Stimulated activated naive CD8-positive, alpha-beta T cell treated with anti-CD3 and anti-CD28 coated beads, Interleukin-15, Interleukin-2, amounts not matched to agents 100 ng/mL and 50 ng/mL, for 24 hours (primary cell): ENCODE measurements at regions not wholly inside any gene's neighbourhood (a gene's known extent, or its start where the extent isn't known, plus 50 kb on each side); places are given as distances from the start of the nearest gene placed in this dataset.
"Not testable (repeated sequence)": the region's sequence is repeated elsewhere in the genome, so short reads cannot be mapped to it uniquely, and the experiment has no call there.

Experiments used
- H3K27ac Mint-ChIP-seq: one replicate; pipeline ENCODE4 v1.8.0; 2021; ENCODE audit warnings: mild to moderate bottlenecking, mixed read lengths
- H3K27me3 Mint-ChIP-seq: one replicate; pipeline ENCODE4 v1.8.0; 2021; ENCODE audit warnings: mixed read lengths
- H3K36me3 Mint-ChIP-seq: one replicate; pipeline ENCODE4 v1.8.0; 2021; ENCODE audit warnings: low read depth, mixed read lengths
- H3K4me1 Mint-ChIP-seq: one replicate; pipeline ENCODE4 v1.8.0; 2021; ENCODE audit warnings: low read depth, mixed read lengths
- H3K4me3 Mint-ChIP-seq: one replicate; pipeline ENCODE4 v1.8.0; 2021; ENCODE audit warnings: mild to moderate bottlenecking, mixed read lengths
- H3K9me3 Mint-ChIP-seq: one replicate; pipeline ENCODE4 v1.8.0; 2021; ENCODE audit warnings: mixed read lengths

GRCh38 chr6:16019462-16019861 is 109.4 kb upstream of the MYLIP start:
- no peaks in the 10 kb centered on the region for H3K4me1 Mint-ChIP-seq
- H3K4me3 Mint-ChIP-seq: no peak overlapping the region
- H3K27ac Mint-ChIP-seq: no peak overlapping the region
- peaks cover 5% of the 10 kb centered on the region for H3K27me3 Mint-ChIP-seq
- H3K36me3 Mint-ChIP-seq: no peaks in the 10 kb centered on the region
- H3K9me3 Mint-ChIP-seq: no peaks in the 10 kb centered on the region

DNA sequence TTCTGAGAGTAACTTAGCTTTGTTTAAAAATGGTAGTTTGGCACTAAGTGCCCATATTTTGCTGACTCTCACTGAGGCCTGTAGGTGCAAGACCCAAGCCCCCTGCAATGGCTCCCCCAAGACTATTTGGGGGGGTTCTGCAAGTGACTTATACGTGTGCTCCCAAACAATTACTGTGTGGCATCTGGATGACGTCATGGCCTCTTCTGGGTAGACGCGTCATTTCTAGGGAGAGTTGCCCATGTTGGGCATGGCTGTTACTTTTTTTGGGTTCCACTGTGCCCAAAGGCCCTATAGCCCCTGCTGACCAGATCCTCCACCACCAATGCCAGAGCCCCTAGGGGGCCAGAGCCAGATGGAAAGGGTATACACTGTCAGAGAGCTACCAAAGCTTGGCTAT is 110.3 kb upstream of the MYLIP start:
- no peak overlapping the region for H3K4me3 Mint-ChIP-seq
- peaks cover 1% of the 10 kb centered on the region for H3K27me3 Mint-ChIP-seq
- no peaks in the 10 kb centered on the region for H3K9me3 Mint-ChIP-seq
- no peak overlapping the region for H3K27ac Mint-ChIP-seq
- no peaks in the 10 kb centered on the region for H3K36me3 Mint-ChIP-seq
- no peaks in the 10 kb centered on the region for H3K4me1 Mint-ChIP-seq

- not testable (repeated sequence) for H3K4me1 Mint-ChIP-seq, H3K27ac Mint-ChIP-seq, H3K9me3 Mint-ChIP-seq, H3K4me3 Mint-ChIP-seq, H3K27me3 Mint-ChIP-seq, H3K36me3 Mint-ChIP-seq
Observed at GRCh38 chr6:16014325-16014724, 114.6 kb upstream of the MYLIP start.

- peaks cover 4% of the 10 kb centered on the region for H3K9me3 Mint-ChIP-seq
- H3K27me3 Mint-ChIP-seq: peaks cover 9% of the 10 kb centered on the region
- H3K4me1 Mint-ChIP-seq: no peaks in the 10 kb centered on the region
- no peak overlapping the region for H3K4me3 Mint-ChIP-seq
- H3K36me3 Mint-ChIP-seq: no peaks in the 10 kb centered on the region
- H3K27ac Mint-ChIP-seq: no peak overlapping the region
Observed at GRCh38 chr6:16007146-16007545, 121.7 kb upstream of the MYLIP start.

DNA sequence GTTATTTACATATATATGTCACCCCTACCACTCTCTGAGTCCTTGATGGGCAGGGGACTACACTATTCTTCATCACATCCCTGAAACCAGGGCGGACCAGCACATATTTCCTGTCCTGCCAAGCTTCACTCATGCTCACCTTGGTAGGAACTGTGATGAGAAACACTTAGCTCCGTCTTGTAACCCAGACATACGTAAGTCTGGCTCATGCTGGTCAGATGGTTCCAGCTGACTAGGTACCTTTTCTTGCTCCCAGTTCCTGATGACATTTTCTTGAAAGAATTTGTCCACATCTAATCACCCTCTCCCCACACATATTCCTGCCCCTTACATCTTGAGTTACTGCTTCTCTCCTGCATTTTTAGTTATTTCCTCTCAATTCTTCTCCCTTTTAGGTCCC is 122.2 kb upstream of the MYLIP start:
- Mint-ChIP-seq H3K36me3 (no peaks in the 10 kb centered on the region), H3K4me1 (no peaks in the 10 kb centered on the region), H3K27me3 (peaks cover 9% of the 10 kb centered on the region), H3K27ac (no peak overlapping the region), H3K4me3 (no peak overlapping the region), H3K9me3 (peaks cover 4% of the 10 kb centered on the region)

- Mint-ChIP-seq H3K36me3 (no peaks in the 10 kb centered on the region), H3K27me3 (peaks cover 9% of the 10 kb centered on the region), H3K4me1 (no peaks in the 10 kb centered on the region), H3K27ac (no peak overlapping the region), H3K4me3 (no peak overlapping the region), H3K9me3 (peaks cover 3% of the 10 kb centered on the region)
Observed at GRCh38 chr6:16004934-16005679, 123.8 kb upstream of the MYLIP start.

GRCh38 chr6:16003197-16003491 is 125.7 kb upstream of the MYLIP start:
- no peaks in the 10 kb centered on the region for H3K36me3 Mint-ChIP-seq
- no peak overlapping the region for H3K4me3 Mint-ChIP-seq
- H3K27ac Mint-ChIP-seq: no peak overlapping the region
- H3K4me1 Mint-ChIP-seq: no peaks in the 10 kb centered on the region
- H3K9me3 Mint-ChIP-seq: no peaks in the 10 kb centered on the region
- peaks cover 10% of the 10 kb centered on the region for H3K27me3 Mint-ChIP-seq

DNA sequence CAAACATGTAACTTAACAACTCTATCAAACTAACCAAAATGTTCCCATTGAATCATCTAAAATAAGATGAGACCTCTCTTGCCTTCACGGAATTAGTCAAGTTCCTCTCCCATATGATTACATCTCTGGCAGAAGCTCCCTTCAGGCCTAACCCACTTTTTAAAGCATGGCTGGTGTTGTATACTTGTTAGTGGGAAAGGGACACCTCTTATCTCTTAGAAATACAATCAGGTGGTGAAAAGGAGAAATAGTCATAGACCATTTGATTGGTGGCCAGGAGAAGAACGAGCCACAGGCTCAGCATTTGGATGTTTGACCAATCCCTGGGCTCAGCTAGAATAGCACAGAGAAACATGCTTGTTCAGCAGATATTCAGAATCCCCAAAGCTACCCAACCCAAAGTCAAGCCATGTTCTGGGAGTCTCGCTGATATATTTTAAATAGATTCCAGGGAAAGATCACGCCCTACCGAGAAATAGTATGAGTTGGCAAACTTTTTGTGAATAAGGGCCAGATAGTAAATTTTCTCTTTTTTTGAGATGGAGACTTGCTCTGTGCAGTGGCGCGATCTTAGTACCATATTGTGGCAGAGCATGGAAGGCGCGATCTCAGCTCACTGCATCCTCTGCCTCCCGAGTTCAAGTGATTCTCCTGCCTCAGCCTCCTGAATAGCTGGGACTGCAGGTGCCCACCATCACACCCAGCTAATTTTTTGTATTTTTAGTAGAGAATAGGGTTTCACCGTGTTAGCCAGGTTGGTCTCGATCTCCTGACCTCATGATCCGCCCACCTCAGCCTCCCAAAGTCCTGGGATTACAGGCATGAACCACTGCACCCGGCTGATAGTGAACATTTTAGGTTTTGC is 126.3 kb upstream of the MYLIP start:
- no peaks in the 10 kb centered on the region for H3K9me3 Mint-ChIP-seq
- H3K4me3 Mint-ChIP-seq: no peak overlapping the region
- H3K27me3 Mint-ChIP-seq: peaks cover 15% of the 10 kb centered on the region
- H3K27ac Mint-ChIP-seq: no peak overlapping the region
- no peaks in the 10 kb centered on the region for H3K4me1 Mint-ChIP-seq
- H3K36me3 Mint-ChIP-seq: no peaks in the 10 kb centered on the region

GRCh38 chr6:16001158-16001557 is 127.7 kb upstream of the MYLIP start:
- Mint-ChIP-seq H3K27me3 (peaks cover 12% of the 10 kb centered on the region), H3K4me1 (no peaks in the 10 kb centered on the region), H3K9me3 (no peaks in the 10 kb centered on the region), H3K4me3 (no peak overlapping the region), H3K36me3 (no peaks in the 10 kb centered on the region), H3K27ac (no peak overlapping the region)

DNA sequence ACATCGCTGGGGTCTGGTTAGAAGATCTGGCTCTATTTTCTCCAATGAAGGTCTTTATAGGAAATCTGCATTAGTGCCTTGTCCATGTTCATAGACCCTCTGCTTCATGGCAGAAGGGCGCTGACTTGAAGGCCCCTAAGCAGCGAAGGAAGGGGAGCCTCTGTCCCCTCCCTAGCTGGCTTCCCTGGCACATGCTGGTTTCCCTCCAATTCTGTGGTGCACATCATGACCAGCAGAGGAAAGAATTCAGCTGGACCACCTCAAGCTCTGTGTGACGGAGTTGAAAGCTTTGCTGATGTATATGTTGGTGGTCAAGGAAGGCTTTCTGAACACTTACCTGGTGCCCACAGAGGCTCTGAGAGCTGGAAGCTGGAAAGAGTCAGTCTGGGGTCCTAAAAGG is 129.7 kb upstream of the MYLIP start:
- Mint-ChIP-seq H3K27me3 (peaks cover 9% of the 10 kb centered on the region), H3K36me3 (no peaks in the 10 kb centered on the region), H3K27ac (no peak overlapping the region), H3K4me1 (peaks cover 10% of the 10 kb centered on the region), H3K9me3 (no peaks in the 10 kb centered on the region), H3K4me3 (no peak overlapping the region)

- Mint-ChIP-seq H3K4me3 (no peak overlapping the region), H3K27ac (no peak overlapping the region), H3K9me3 (no peaks in the 10 kb centered on the region), H3K4me1 (peaks cover 10% of the 10 kb centered on the region), H3K36me3 (no peaks in the 10 kb centered on the region), H3K27me3 (peaks cover 9% of the 10 kb centered on the region)
Observed at GRCh38 chr6:15997586-15998388, 131.1 kb upstream of the MYLIP start.

DNA sequence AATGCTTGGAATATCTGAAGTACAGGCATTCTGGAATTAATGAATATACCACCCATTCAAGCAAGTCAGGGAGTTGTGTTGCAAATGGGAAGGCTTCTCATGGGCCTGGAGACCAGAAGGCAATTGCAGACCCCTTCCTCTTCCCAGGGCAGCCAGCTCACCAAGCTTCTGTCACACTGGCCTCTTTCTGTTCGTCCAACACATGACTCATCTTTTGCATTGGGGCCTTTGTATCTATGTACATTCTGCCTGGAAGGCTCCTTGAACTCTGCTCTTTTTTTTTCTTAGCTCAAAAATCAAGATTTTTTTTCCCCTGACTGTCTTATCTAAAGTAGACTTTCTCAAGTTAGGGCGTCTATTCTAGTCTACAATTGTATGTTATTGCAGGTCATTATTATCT is 132.9 kb upstream of the MYLIP start:
- Mint-ChIP-seq H3K4me1 (peaks cover 10% of the 10 kb centered on the region), H3K9me3 (no peaks in the 10 kb centered on the region), H3K27ac (no peak overlapping the region), H3K4me3 (no peak overlapping the region), H3K36me3 (no peaks in the 10 kb centered on the region), H3K27me3 (peaks cover 9% of the 10 kb centered on the region)

DNA sequence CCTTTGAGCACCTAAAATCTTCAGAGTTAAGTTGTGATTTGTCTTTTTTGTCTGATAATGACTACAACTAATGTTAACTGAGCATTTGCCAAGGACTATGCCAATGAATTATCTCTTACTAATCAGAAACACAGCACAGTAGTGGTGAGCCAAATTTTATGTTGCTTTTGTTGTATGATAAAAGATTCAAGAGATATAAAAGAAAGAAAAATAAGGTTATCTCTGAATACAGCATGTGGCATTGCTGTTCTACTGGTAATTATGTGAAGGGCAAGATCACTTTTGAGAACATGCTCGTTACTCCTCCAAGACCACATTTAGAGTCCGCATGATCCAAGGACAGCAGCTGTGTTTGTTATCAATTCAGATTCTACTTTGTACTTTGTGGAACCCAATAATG is 133.4 kb upstream of the MYLIP start:
- Mint-ChIP-seq H3K4me1 (peaks cover 10% of the 10 kb centered on the region), H3K27me3 (peaks cover 9% of the 10 kb centered on the region), H3K4me3 (no peak overlapping the region), H3K27ac (no peak overlapping the region), H3K36me3 (no peaks in the 10 kb centered on the region), H3K9me3 (no peaks in the 10 kb centered on the region)

DNA sequence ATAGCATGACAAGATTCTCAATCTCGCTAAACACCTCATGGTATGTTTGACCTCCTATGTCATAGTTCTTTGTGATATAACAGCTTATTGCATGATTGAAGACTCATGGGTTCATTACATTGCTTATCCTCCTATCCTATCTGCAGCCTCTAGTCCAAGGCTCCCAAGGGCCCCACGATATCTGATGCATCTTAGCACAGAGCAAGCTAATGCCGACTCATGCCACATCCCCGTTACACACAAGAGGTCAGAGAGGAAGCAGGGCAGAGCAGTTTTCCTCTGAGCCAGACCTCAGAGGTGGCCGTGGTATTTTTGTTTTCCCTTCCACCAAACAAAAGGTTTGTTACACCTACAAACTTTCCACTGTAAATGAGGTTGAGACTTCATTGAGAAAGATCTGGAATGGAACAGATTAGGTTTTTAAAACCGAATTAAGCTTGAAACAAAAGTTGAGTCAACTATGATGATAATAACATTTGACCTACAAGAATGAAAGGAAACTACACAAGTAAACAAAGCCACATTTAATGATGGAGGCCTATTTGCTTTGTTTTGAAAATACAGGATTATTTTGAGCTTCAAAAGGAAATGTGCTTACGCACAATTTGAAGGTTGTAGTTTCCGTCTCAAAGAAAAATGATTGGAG is 133.9 kb upstream of the MYLIP start:
- Mint-ChIP-seq H3K27me3 (peaks cover 9% of the 10 kb centered on the region), H3K9me3 (no peaks in the 10 kb centered on the region), H3K27ac (peak overlapping the region; percentile 21), H3K36me3 (no peaks in the 10 kb centered on the region), H3K4me1 (peaks cover 16% of the 10 kb centered on the region), H3K4me3 (no peak overlapping the region)
